ENCODE measurements at regions not wholly inside any gene's neighbourhood (a gene's known extent, or its start where the extent isn't known, plus 50 kb on each side); places are given as distances from the start of the nearest gene placed in this dataset.

DNA sequence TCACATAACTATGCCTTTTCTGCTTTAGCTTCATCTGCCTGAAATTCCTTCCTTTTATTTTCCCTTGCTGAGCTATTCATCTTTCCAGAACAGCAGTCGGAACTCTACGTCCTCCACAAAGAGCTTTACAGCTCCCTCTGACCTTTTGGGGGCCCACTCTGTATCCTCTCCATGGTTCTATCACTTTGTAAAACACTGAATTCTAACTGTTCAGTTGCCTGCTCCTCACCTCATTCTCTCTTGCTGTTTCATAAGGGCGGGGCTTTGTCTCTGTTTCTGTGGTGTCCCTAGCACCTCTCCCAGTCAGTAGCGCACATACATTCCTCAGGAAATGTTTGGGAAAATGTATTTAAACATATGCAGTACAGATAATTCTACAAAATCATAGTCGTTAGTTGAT lies 737.0 kb downstream of the RAB28 start:
- DNase-seq (ENCODE audit: low spot score): no peak
- in situ Hi-C loops (cut with MboI; ENCODE audit: low sequenced_read_pairs, unreplicated experiment): no loop called here
- TF ChIP-seq, protein P1, sequence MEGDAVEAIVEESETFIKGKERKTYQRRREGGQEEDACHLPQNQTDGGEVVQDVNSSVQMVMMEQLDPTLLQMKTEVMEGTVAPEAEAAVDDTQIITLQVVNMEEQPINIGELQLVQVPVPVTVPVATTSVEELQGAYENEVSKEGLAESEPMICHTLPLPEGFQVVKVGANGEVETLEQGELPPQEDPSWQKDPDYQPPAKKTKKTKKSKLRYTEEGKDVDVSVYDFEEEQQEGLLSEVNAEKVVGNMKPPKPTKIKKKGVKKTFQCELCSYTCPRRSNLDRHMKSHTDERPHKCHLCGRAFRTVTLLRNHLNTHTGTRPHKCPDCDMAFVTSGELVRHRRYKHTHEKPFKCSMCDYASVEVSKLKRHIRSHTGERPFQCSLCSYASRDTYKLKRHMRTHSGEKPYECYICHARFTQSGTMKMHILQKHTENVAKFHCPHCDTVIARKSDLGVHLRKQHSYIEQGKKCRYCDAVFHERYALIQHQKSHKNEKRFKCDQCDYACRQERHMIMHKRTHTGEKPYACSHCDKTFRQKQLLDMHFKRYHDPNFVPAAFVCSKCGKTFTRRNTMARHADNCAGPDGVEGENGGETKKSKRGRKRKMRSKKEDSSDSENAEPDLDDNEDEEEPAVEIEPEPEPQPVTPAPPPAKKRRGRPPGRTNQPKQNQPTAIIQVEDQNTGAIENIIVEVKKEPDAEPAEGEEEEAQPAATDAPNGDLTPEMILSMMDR (IDR thresholded peaks at IDR 0.05; ENCODE audit: borderline replicate concordance, control extremely low read depth, extremely low read depth, insufficient read depth, missing control alignments): no peak

DNA sequence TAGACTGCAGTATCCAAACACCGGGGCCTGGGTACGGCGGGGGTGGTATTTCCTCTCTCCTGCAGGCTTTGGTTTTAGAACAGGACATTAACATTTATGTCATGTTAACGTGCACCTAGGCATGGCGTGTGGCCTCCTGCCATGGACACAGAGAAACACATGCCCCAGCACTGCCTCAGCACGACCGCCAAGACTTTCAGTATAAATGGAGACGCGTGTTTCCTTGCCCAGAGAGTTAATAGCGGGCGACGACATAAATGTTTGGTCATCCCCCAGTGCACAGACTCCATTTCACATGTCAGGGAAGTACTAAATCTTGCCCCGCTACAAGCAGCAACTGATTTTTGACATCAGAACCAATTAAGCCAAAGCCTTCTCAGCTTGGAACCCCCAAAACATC lies 737.9 kb downstream of the RAB28 start:
- DNase-seq (ENCODE audit: low spot score): no peak
- TF ChIP-seq, protein P1 (IDR thresholded peaks at IDR 0.05; ENCODE audit: borderline replicate concordance, control extremely low read depth, extremely low read depth, insufficient read depth, missing control alignments): no peak
- in situ Hi-C loops (cut with MboI; ENCODE audit: low sequenced_read_pairs, unreplicated experiment): no loop called here

DNA sequence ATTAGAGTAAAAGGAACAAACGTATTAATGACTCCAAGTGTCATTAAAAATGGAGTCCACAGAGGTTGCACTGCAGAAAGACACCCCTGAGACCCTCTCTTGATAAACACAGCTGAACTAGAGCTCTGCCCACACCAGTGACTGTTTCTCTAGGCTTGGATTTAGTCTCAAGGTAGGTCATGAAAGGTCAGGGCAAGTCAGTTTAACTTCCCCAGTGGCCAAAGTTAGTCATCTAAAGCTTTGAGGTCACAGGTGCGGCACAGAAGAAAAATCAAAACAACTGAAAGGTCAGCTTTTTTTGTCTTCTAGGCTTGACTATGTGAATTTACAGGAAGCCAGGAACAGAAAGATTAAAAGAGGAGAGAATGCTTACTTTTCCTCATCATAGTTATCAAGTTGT lies 749.6 kb downstream of the RAB28 start:
- in situ Hi-C loops (cut with MboI; ENCODE audit: low sequenced_read_pairs, unreplicated experiment): loop anchor here (10.0 kb wide), 1 partner anchor 810 kb away; the partner anchor contains the start of gene NKX3-2
- TF ChIP-seq, protein P1 (IDR thresholded peaks at IDR 0.05; ENCODE audit: borderline replicate concordance, control extremely low read depth, extremely low read depth, insufficient read depth, missing control alignments): no peak
- DNase-seq (ENCODE audit: low spot score): no peak

DNA sequence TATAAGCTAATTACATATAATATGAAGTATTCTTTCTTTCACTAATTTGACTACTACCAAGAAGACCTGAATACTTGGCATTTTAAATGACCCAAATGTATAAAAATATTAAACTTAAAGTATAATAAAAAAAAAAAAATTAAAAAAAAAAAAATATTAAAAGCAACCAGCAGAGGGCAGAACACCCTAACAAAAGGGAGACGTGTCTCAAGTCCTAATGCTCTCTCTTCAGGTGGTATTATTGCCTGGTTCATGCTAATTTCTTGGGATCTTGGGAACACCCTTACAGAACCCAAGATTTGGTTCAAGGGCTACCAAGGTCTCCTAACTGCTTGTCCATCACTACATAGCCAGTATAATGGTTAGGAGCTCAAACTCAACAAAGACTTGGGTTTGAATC lies 754.8 kb downstream of the RAB28 start:
- peak; percentile 13 for DNase-seq (ENCODE audit: low spot score)
- in situ Hi-C loops (cut with MboI; ENCODE audit: low sequenced_read_pairs, unreplicated experiment): no loop called here

DNA sequence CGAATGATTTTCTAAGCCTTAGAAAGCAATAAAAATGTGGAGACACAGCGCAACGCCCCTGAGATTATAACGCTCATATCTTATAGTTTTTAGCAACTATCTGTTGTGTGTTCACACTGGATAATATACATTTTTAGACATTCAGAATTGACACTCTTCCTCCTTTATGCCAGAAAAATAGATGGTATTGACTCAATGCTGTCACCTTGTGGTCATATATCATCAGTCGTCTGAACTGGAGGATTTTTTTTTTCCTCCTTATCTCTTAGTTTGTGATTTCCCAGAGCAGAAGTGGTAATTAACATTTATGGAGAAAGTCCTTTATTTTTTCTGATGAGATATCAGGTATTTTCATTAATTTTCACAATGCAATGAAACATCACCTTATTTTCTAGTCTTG lies 759.6 kb downstream of the RAB28 start:
- TF ChIP-seq, protein P1 (IDR thresholded peaks at IDR 0.05; ENCODE audit: borderline replicate concordance, control extremely low read depth, extremely low read depth, insufficient read depth, missing control alignments): peak; percentile 58
- DNase-seq (ENCODE audit: low spot score): no peak
- in situ Hi-C loops (cut with MboI; ENCODE audit: low sequenced_read_pairs, unreplicated experiment): no loop called here

More for the DNA sequence above, 754.8 kb downstream of the RAB28 start:
- TF ChIP-seq, protein P1 (IDR thresholded peaks at IDR 0.05; ENCODE audit: borderline replicate concordance, control extremely low read depth, extremely low read depth, insufficient read depth, missing control alignments): no peak

DNA sequence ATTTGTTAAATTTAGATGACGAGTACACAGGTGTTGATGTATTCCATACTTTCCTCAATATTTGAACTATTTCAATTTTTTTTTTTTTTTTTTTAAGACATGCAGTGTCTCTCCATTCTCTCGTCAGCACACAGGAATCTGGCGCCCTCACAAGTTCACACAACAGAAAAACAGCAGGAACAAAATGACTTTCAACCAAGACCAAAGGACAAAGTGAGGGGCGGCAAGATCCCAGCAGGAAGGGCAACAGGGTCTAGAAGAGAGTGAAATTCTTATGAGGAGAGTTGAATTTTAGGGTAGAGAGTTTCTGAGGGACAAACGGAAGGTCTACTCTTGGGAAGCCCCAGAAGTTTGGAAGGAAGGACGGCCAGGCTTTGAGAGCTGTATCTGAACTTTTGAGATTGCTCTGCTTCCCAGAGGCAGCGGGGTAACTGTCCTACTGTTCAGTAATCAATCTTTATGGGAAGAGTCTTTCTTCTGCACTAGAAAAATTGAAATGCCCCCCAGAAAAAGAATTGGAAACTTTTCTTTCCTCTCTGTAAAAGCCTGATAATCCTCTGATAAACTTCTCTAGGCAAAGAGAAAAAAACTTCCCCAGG lies 760.2 kb downstream of the RAB28 start:
- DNase-seq (ENCODE audit: low spot score): no peak
- TF ChIP-seq, protein P1 (IDR thresholded peaks at IDR 0.05; ENCODE audit: borderline replicate concordance, control extremely low read depth, extremely low read depth, insufficient read depth, missing control alignments): no peak
- in situ Hi-C loops (cut with MboI; ENCODE audit: low sequenced_read_pairs, unreplicated experiment): no loop called here

Measured in GM13976 (cell line).